Heart right ventricle (tissue), 16 donors: ENCODE measurements at regions not wholly inside any gene's neighbourhood (a gene's known extent, or its start where the extent isn't known, plus 50 kb on each side); places are given as distances from the start of the nearest gene placed in this dataset.

ENCODE experiments used
- ATAC-seq, 8 donors: fragments of 200-7000 bp; cut with Tn5 transposase; one replicate each; pipeline ENCODE4 v1.9.1; 2020; ENCODE audit warnings: mild to moderate bottlenecking in 8 of 8, moderate library complexity in 8 of 8, moderate number of reproducible peaks in 1 of 8
- DNase-seq, 2 donors: peaks; one replicate each; pipeline ENCODE4 v3.0.0-alpha.2; 2020
- H3K27ac ChIP-seq, 10 donors: fragments of 200-600 bp; sonication (generic) in 2 of 10; one replicate each; pipeline versions ENCODE4 v1.5.0 to v1.8.0; 2020 to 2022; ENCODE audit warnings: mild to moderate bottlenecking in 3 of 10
- H3K27me3 ChIP-seq, 7 donors: fragments of 200-600 bp; one replicate each; pipeline ENCODE4 v1.8.0; 2021 to 2022; ENCODE audit warnings: mild to moderate bottlenecking in 2 of 7
- H3K36me3 ChIP-seq, 9 donors: fragments of 200-600 bp; sonication (generic) in 1 of 9; one replicate each; pipeline versions ENCODE4 v1.5.0 to v1.8.0; 2020 to 2022; ENCODE audit warnings: mild to moderate bottlenecking in 2 of 9
- H3K4me1 ChIP-seq, 9 donors: fragments of 200-600 bp; sonication (generic) in 1 of 9; one replicate each; pipeline versions ENCODE4 v1.5.0 to v1.8.0; 2020 to 2022; ENCODE audit warnings: mild to moderate bottlenecking in 4 of 9
- H3K4me3 ChIP-seq, 10 donors: fragments of 200-600 bp; sonication (generic) in 2 of 10; one replicate each; pipeline versions ENCODE4 v1.5.0 to v1.8.0; 2020 to 2022; ENCODE audit warnings: mild to moderate bottlenecking in 7 of 10, moderate library complexity in 2 of 10
- H3K9me3 ChIP-seq, 11 donors: fragments of 200-600 bp in 10 of 11; sonication (generic) in 2 of 11; one replicate each; pipeline versions ENCODE4 v1.5.0 to v1.8.0; 2013 to 2022; ENCODE audit warnings: mild to moderate bottlenecking in 2 of 11, control low read depth in 1 of 11, moderate library complexity in 1 of 11
- WGBS, 2 donors: extraction: QIAGEN DNeasy Blood & Tissue Kit; methylation state at CpG; one replicate each; pipeline ENCODE4 v1.1.7; 2013; ENCODE audit warnings: inconsistent platforms in 1 of 2; 5-methylcytosine and 5-hydroxymethylcytosine counted together
- intact Hi-C, 10 donors: fragments of 100-400 bp; cut with DNase I; formaldehyde crosslinking; loops; one replicate each; pipeline versions ENCODE4 v1.11.1 to v1.14.2; 2022
- TF ChIP-seq, protein P1 (sequence below), 9 donors: fragments of 200-600 bp; sonication (generic) in 2 of 9; IDR thresholded peaks; one replicate each; pipeline versions ENCODE4 v1.5.0 to v1.8.0; 2021 to 2022; ENCODE audit warnings: antibody characterized with exemption in 9 of 9, mild to moderate bottlenecking in 5 of 9, moderate library complexity in 1 of 9
- donor health status: Arrhythmogenic right ventricular cardiomyopathy.
- donor health status: ischemic (EF 13 %, LVEDD 7.1; RV severe dilation, severe dysfunction).
- donor health status: healthy with polysubstance abuse.
- donor health status: DM: no; HTN: yes; CAD: no.
- donor health status: DM: no; HTN: no; CAD: no.
- donor health status: ischemic (EF 25% LVEDD 6.9; RV normal size, moderate dysfunction).
- donor health status: ischemic (EF 25% LVEDD 5.7; RV mildly dilated, moderate dysfunction).
- donor health status: healthy.
- donor health status: DM: yes; HTN: yes; CAD: no.
- donor health status: Ischemic cardiomyopathy.
- donor health status: ischemic (EF 35%, LVEDD 5.7; RV mildly dilated, moderate dysfunction).
- donor health status: nonischemic (EF 11% LVEDD 7.7; RV severe dilation, severe dysfunction).
- donor health status: DM: yes; HTN: yes; CAD: no.
- donor health status: PGD.
- donor health status: ischemic (EF 29% LVEDD 5.4; RV normal size, mild dysfunction).
- donor health status: nonischemic (EF 23%, LVEDD 6.1; RV moderate dilation, normal function).

DNA sequence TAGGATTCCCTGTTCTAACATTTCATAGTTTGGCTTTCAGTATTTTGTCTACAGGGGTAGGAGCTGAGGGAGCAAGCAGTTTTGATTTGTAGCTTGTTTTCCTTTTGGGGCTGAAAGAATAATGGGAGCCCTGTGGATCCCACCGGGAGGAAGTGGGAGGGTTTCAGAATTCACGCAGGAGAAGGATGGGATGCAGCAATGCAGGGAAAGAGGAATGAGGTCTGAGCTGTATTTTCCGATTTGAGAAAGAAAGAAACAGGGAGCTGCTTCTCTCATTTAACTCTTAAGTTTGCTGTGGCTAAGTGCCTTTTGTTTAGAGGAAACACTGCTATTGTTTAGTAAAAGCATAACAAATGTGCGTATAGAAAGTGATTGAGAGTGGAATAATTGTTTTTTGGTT, 141.0 kb downstream of the ADCYAP1 start:
- intact Hi-C loops: no loop called here
- Histone ChIP-seq H3K27ac (no peak overlapping the region), H3K36me3 (no peaks in the 10 kb centered on the region), H3K4me3 (no peak overlapping the region), H3K27me3 (no peaks in the 10 kb centered on the region), H3K4me1 (no peaks in the 10 kb centered on the region), H3K9me3 (peaks cover 0 to 31% (median 0%) of the 10 kb centered on the region in 11 donors)
- TF ChIP-seq, protein P1, sequence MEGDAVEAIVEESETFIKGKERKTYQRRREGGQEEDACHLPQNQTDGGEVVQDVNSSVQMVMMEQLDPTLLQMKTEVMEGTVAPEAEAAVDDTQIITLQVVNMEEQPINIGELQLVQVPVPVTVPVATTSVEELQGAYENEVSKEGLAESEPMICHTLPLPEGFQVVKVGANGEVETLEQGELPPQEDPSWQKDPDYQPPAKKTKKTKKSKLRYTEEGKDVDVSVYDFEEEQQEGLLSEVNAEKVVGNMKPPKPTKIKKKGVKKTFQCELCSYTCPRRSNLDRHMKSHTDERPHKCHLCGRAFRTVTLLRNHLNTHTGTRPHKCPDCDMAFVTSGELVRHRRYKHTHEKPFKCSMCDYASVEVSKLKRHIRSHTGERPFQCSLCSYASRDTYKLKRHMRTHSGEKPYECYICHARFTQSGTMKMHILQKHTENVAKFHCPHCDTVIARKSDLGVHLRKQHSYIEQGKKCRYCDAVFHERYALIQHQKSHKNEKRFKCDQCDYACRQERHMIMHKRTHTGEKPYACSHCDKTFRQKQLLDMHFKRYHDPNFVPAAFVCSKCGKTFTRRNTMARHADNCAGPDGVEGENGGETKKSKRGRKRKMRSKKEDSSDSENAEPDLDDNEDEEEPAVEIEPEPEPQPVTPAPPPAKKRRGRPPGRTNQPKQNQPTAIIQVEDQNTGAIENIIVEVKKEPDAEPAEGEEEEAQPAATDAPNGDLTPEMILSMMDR (IDR thresholded peaks at IDR 0.05): no peak
- DNase-seq: no peak
- WGBS, 2 donors: 24% methylated on average over 4 of the region's 4 CpGs
- no peak for ATAC-seq

DNA sequence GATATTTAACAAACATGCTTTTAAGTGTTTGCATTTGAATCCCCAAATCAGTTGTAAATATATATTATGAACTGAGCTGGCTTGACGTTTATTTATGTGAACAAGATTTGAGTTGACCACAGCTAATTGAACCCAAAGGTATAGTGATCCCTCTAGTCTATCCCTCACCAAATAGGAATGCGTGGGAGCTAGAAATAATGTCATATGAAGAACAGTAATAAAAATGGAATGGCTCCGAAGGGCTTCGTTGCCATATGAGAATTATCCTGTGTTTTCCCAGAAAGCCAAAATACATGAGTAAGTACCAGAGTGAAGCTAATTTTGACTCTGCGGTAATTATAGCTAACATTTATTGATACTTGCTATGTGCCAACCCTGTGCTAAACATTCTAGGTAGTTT, 142.7 kb downstream of the ADCYAP1 start:
- DNase-seq (no peak), ATAC-seq (no peak)
- no peaks in the 10 kb centered on the region for H3K27me3 ChIP-seq
- no peak overlapping the region for H3K4me3 ChIP-seq
- peaks cover 0 to 15% (median 0%) of the 10 kb centered on the region in 11 donors for H3K9me3 ChIP-seq
- H3K36me3 ChIP-seq: no peaks in the 10 kb centered on the region
- WGBS, 2 donors: 77 to 81% methylated on average over 5 of the region's 5 CpGs
- TF ChIP-seq, protein P1 (IDR thresholded peaks at IDR 0.05): no peak
- no peaks in the 10 kb centered on the region for H3K4me1 ChIP-seq
- H3K27ac ChIP-seq: no peak overlapping the region
- intact Hi-C loops: no loop called here

DNA sequence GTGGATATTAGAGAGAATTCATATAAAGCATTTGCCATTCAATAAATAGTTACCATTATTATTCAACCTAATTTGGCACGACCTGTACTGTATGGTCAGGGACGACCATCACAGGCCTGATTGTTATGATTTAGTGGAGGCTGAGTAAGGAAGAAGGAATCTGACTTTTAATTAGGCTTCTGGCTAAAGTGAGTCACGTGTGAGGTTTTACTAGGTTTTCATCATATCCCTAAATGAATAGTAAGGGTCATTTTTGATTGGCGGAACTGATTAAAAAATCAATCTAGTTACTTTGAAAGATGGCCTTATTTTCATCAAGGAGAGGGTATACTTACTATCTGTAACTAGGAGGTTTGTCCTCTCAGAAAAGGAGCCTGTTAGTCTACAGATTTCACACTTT, 143.4 kb downstream of the ADCYAP1 start:
- no peak for ATAC-seq
- peaks cover 0 to 8% (median 0%) of the 10 kb centered on the region in 11 donors for H3K9me3 ChIP-seq
- no peaks in the 10 kb centered on the region for H3K36me3 ChIP-seq
- no peak overlapping the region for H3K4me3 ChIP-seq
- H3K27me3 ChIP-seq: no peaks in the 10 kb centered on the region
- DNase-seq: no peak
- H3K4me1 ChIP-seq: no peaks in the 10 kb centered on the region
- H3K27ac ChIP-seq: no peak overlapping the region
- intact Hi-C loops: no loop called here
- WGBS, 2 donors: 66 to 72% methylated on average over 4 of the region's 4 CpGs
- TF ChIP-seq, protein P1 (IDR thresholded peaks at IDR 0.05): no peak

DNA sequence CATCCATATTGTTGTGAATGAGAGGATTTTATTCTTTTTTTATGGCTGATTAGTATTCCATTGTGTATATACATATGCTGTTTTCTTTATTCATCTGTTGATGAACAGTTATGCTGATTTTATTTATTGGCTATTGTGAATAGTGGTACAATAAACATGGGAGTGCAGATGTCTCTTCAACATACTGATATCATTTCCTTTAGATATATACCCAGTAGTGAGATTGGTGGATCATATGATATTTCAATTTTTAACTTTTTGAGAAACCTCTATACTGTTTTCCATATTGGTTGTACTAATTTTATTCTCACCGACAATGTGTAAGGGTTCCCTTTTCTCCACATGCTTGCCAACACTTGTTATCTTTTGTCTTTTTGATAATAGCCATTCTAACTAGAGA, 144.5 kb downstream of the ADCYAP1 start:
- WGBS, 2 donors: 88 to 93% methylated on average over 1 of the region's 1 CpG
- DNase-seq: no peak
- Histone ChIP-seq H3K4me3 (no peak overlapping the region), H3K27me3 (no peaks in the 10 kb centered on the region), H3K36me3 (no peaks in the 10 kb centered on the region), H3K27ac (no peak overlapping the region), H3K9me3 (peaks cover 0 to under 1% (median 0%) of the 10 kb centered on the region in 11 donors), H3K4me1 (no peaks in the 10 kb centered on the region)
- intact Hi-C loops: no loop called here
- TF ChIP-seq, protein P1 (IDR thresholded peaks at IDR 0.05): no peak
- ATAC-seq: no peak
